Large intestine (tissue), 3 donors: ENCODE measurements at regions not wholly inside any gene's neighbourhood (a gene's known extent, or its start where the extent isn't known, plus 50 kb on each side); places are given as distances from the start of the nearest gene placed in this dataset.
A peak's percentile ranks its signal among the peaks of the same experiment; 100 is the strongest.

Source experiments
- DNase-seq, 2 donors: peaks; one replicate each; pipeline versions ENCODE4 v3.0.0 to v3.0.0-alpha.2; 2013
- H3K27ac ChIP-seq: one replicate; pipeline ENCODE4 v1.5.1; 2013; ENCODE audit warnings: low read length
- H3K27me3 ChIP-seq: 2 replicates; pipeline ENCODE4 v1.6.1; 2013; ENCODE audit warnings: low read length; ENCODE audit not compliant: control insufficient read depth, insufficient read depth
- H3K36me3 ChIP-seq: 2 replicates; pipeline ENCODE4 v1.6.1; 2013; ENCODE audit warnings: low read length; ENCODE audit not compliant: control insufficient read depth, insufficient read depth
- H3K4me1 ChIP-seq: one replicate; pipeline ENCODE4 v1.6.1; 2013; ENCODE audit warnings: low read length; ENCODE audit not compliant: control insufficient read depth, insufficient read depth
- H3K4me3 ChIP-seq: one replicate; pipeline ENCODE4 v1.5.1; 2013; ENCODE audit warnings: low read length
- H3K9me3 ChIP-seq: one replicate; pipeline ENCODE4 v1.6.1; 2013; ENCODE audit warnings: mild to moderate bottlenecking, low read depth, low read length, moderate library complexity; ENCODE audit not compliant: control insufficient read depth
- WGBS: methylation state at CpG from one replicate; pipeline ENCODE4 v1.1.5; 2013; ENCODE audit warnings: low lambda C conversion rate; ENCODE audit not compliant: insufficient coverage; 5-methylcytosine and 5-hydroxymethylcytosine counted together

DNA sequence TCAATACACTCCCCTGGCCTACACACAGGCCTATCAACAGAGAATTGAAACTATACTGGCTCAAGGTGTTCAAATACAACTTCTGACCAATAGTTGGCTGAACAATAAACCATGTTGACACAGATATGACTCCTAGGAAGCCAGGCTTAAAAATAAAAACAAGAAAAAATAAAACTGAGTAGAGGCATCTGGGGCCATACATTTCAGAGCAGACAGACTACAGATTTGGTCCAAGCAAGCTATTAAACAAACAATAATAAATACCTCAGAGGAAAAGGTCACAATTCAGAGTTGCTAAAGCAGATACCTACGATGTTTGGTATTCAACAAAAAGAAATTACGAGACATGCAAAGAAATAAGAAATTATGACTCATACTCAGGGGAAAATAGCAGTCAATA, 132.8 kb upstream of the ACVR2A start:
- Histone ChIP-seq H3K27ac (no peak overlapping the region), H3K4me1 (no peaks in the 10 kb centered on the region), H3K36me3 (no peaks in the 10 kb centered on the region), H3K9me3 (peaks cover 7% of the 10 kb centered on the region), H3K27me3 (no peaks in the 10 kb centered on the region), H3K4me3 (no peak overlapping the region)
- 100% methylated on average over 1 of the region's 2 CpGs for WGBS
- DNase-seq: no peak

- no peaks in the 10 kb centered on the region for H3K36me3 ChIP-seq
- DNase-seq: no peak
- no peaks in the 10 kb centered on the region for H3K4me1 ChIP-seq
- H3K4me3 ChIP-seq: no peak overlapping the region
- H3K27ac ChIP-seq: no peak overlapping the region
- peaks cover 7% of the 10 kb centered on the region for H3K9me3 ChIP-seq
- no CpG with 5 or more reads among the region's 4 CpGs for WGBS
- no peaks in the 10 kb centered on the region for H3K27me3 ChIP-seq
Observed at GRCh38 chr2:147711031-147711430, 133.8 kb upstream of the ACVR2A start.

GRCh38 chr2:147709655-147710054, 135.2 kb upstream of the ACVR2A start:
- no peak overlapping the region for H3K27ac ChIP-seq
- no peak for DNase-seq
- H3K36me3 ChIP-seq: no peaks in the 10 kb centered on the region
- H3K27me3 ChIP-seq: no peaks in the 10 kb centered on the region
- H3K4me1 ChIP-seq: no peaks in the 10 kb centered on the region
- no peak overlapping the region for H3K4me3 ChIP-seq
- H3K9me3 ChIP-seq: peaks cover 7% of the 10 kb centered on the region

DNA sequence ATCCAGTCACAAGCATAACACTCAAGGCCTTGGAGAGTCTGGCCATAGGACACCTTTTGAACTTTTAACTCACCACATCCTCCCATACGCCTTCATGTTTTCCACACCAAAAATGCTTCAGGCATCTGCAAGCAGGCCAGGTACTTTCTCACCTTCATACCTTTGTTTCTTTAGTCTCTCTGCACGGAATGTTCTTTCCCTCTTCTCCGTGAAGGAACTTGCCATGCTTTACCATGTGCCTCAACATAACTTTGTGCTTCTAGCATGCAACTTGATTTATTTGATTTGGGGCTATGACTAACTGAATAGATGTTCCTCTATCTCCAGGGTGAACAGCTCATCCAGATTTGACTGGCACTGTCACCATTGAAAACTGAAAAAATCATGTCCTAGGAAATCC, 141.7 kb upstream of the ACVR2A start:
- DNase-seq: no peak
- Histone ChIP-seq H3K27me3 (no peaks in the 10 kb centered on the region), H3K4me3 (no peak overlapping the region), H3K36me3 (no peaks in the 10 kb centered on the region), H3K9me3 (no peaks in the 10 kb centered on the region), H3K4me1 (no peaks in the 10 kb centered on the region), H3K27ac (no peak overlapping the region)
- WGBS: 67% methylated on average over 1 of the region's 3 CpGs

GRCh38 chr2:147698166-147698565, 146.7 kb upstream of the ACVR2A start:
- no peak for DNase-seq
- Histone ChIP-seq H3K4me1 (peaks cover 4% of the 10 kb centered on the region), H3K4me3 (no peak overlapping the region), H3K36me3 (no peaks in the 10 kb centered on the region), H3K27me3 (no peaks in the 10 kb centered on the region), H3K27ac (no peak overlapping the region), H3K9me3 (no peaks in the 10 kb centered on the region)
- WGBS: 100% methylated on average over 2 of the region's 2 CpGs

DNA sequence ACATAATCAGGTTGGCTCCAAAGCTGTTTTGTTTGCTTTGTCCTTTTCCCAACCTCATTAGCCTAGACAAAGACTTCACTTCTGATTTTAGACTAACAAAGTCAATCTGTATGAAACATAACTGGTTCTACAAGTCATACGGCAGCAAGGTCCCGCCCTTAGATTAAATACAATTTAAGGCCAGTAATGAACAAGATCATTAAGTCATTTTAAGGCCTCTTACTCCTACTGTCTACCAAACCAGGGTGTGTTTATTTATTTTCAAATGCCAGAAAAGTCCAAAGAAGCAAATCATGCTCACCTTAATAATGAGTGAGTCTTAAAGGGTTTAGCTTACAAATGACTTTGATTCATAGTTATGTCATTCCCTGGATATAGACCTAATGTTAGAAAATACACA, 148.4 kb upstream of the ACVR2A start:
- no CpG with 5 or more reads among the region's 2 CpGs for WGBS
- no peak overlapping the region for H3K4me3 ChIP-seq
- peaks cover 4% of the 10 kb centered on the region for H3K4me1 ChIP-seq
- H3K27ac ChIP-seq: no peak overlapping the region
- H3K36me3 ChIP-seq: no peaks in the 10 kb centered on the region
- H3K9me3 ChIP-seq: no peaks in the 10 kb centered on the region
- no peaks in the 10 kb centered on the region for H3K27me3 ChIP-seq
- DNase-seq: peak; percentile 11 to 43

DNA sequence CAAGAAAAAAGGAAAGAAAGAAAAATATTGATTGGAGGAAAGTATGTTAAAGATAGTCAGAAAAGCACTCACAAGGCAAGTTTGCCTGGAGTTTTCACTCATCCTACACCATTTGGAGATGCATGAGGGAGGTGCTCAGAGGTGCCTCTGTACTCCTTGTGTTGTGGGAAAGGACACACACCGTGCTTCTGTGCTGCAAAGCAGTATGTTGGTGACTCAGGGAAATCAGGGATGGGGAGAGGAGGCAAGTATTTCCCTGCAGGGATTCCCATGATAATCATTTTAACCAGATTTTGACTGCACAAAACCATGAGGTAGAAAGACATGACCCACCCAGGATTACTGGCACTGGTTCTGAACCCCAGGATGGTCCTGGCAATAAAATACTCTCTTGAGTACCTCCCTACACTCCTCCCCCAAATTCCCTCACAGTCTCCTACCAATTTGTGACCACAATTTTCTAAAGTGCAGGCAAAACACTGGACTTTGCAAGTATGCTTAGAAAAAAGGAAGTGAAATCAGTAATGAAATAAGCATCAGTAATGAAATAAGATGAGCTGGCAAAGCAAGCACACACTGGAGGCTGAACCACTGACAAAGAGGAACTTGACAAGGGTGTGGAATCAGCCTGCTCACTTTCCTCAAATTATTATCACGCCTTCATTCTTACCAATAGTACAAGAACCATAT, 155.5 kb upstream of the ACVR2A start:
- Histone ChIP-seq H3K4me3 (no peak overlapping the region), H3K36me3 (no peaks in the 10 kb centered on the region), H3K9me3 (peaks cover 7% of the 10 kb centered on the region), H3K27ac (no peak overlapping the region), H3K27me3 (no peaks in the 10 kb centered on the region), H3K4me1 (no peaks in the 10 kb centered on the region)
- WGBS: no CpG with 5 or more reads among the region's 2 CpGs
- no peak for DNase-seq

DNA sequence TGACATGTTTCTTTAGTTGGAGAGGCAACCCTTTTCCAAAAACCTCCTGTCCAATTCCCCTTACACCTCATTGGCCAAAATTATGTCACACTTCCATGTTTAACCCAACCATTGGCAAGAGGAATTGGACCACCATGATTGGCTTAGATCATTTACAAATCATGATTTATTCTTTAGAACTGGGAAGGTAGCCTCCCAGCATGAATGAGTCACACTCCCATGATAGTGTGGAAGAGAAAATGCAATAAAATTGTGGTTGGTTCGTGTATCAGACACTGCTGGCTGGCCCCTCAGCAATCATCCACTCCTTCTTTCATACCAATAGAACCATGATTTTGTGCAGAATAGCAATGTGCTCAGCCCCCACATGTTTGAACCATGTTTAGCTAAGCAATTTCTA, 156.6 kb upstream of the ACVR2A start:
- peak in 1 of 2 donors; percentile 7 for DNase-seq
- no peak overlapping the region for H3K4me3 ChIP-seq
- H3K27ac ChIP-seq: no peak overlapping the region
- H3K9me3 ChIP-seq: peaks cover 7% of the 10 kb centered on the region
- no peaks in the 10 kb centered on the region for H3K36me3 ChIP-seq
- H3K4me1 ChIP-seq: no peaks in the 10 kb centered on the region
- no peaks in the 10 kb centered on the region for H3K27me3 ChIP-seq
- no CpG with 5 or more reads among the region's 1 CpG for WGBS

DNA sequence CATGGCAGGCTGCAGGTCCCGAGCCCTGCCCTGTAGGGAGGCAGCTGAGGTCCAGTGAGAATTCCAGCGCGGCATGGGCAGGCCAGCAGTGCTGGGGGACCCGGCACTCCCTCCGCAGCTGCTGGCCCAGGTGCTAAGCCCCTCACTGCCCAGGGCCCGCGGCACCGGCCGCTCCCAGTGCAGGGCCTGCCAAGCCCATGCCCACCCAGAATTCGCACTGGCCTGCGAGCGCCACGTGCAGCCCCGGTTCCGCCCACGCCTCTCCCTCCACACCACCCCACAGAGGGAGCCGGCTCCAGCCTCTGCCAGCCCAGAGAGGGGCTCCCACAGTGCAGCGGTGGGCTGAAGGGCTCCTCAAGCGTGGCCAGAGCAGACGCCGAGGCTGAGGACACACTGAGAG, 158.5 kb upstream of the ACVR2A start:
- DNase-seq: no peak
- Histone ChIP-seq H3K4me3 (no peak overlapping the region), H3K27me3 (no peaks in the 10 kb centered on the region), H3K27ac (no peak overlapping the region), H3K9me3 (peaks cover 7% of the 10 kb centered on the region), H3K36me3 (no peaks in the 10 kb centered on the region), H3K4me1 (no peaks in the 10 kb centered on the region)
- WGBS: no CpG with 5 or more reads among the region's 21 CpGs

DNA sequence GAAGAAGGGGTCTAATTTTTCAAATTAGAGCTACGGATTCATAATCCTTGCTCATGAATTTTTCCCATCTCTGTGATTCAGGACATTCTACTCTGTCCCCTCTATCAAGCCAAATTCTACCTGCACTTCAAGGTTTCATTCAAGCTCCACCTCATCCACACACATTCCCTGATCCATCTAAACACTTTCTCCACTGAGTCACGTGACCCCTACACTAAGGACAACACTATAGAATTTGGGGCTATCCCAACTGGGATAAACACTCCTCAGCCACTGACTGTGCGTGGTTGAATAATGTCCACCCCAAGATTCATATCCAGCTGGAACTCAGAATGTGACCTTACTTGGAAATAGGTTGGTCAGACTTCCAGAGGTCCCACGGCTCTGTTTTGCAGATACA, 159.9 kb upstream of the ACVR2A start:
- Histone ChIP-seq H3K36me3 (no peaks in the 10 kb centered on the region), H3K27me3 (no peaks in the 10 kb centered on the region), H3K4me3 (no peak overlapping the region), H3K9me3 (peaks cover 7% of the 10 kb centered on the region), H3K27ac (no peak overlapping the region), H3K4me1 (no peaks in the 10 kb centered on the region)
- WGBS: no CpG with 5 or more reads among the region's 4 CpGs
- DNase-seq: no peak

- no peaks in the 10 kb centered on the region for H3K4me1 ChIP-seq
- no peak overlapping the region for H3K4me3 ChIP-seq
- H3K36me3 ChIP-seq: no peaks in the 10 kb centered on the region
- no peak for DNase-seq
- no CpG with 5 or more reads among the region's 2 CpGs for WGBS
- H3K27me3 ChIP-seq: no peaks in the 10 kb centered on the region
- H3K27ac ChIP-seq: no peak overlapping the region
- H3K9me3 ChIP-seq: peaks cover 7% of the 10 kb centered on the region
Observed at GRCh38 chr2:147683380-147683779, 161.4 kb upstream of the ACVR2A start.
